HG03159 (cell line): ENCODE measurements at regions not wholly inside any gene's neighbourhood (a gene's known extent, or its start where the extent isn't known, plus 50 kb on each side); places are given as distances from the start of the nearest gene placed in this dataset.
"Not testable (repeated sequence)": the region's sequence is repeated elsewhere in the genome, so short reads cannot be mapped to it uniquely, and the experiment has no call there.

ENCODE experiments used
- ATAC-seq: cut with Tn5 transposase; IDR thresholded peaks from one replicate; pipeline ENCODE4 v1.9.1; 2021; ENCODE audit warnings: mild to moderate bottlenecking, moderate library complexity; ENCODE audit not compliant: unreplicated experiment

- ATAC-seq = no peak
Observed at GRCh38 chr20:23299673-23300050, 50.9 kb upstream of the NXT1 start.

GRCh38 chr20:23298926-23299672 lies 51.5 kb upstream of the NXT1 start:
- ATAC-seq = no peak

GRCh38 chr20:23298155-23298554 lies 52.4 kb upstream of the NXT1 start:
- no peak for ATAC-seq

GRCh38 chr20:23296841-23297701 lies 53.5 kb upstream of the NXT1 start:
- no peak for ATAC-seq

GRCh38 chr20:23295934-23296333 lies 54.7 kb upstream of the NXT1 start:
- ATAC-seq = no peak

- ATAC-seq = no peak
Observed at GRCh38 chr20:23294671-23295070, 55.9 kb upstream of the NXT1 start.

GRCh38 chr20:23294166-23294565 lies 56.4 kb upstream of the NXT1 start:
- no peak for ATAC-seq

- ATAC-seq = no peak
Observed at GRCh38 chr20:23293689-23294088, 56.9 kb upstream of the NXT1 start.

- not testable (repeated sequence) for ATAC-seq
Observed at GRCh38 chr20:23292311-23292710, 58.3 kb upstream of the NXT1 start.

- no peak for ATAC-seq
Observed at GRCh38 chr20:23291575-23292240, 58.9 kb upstream of the NXT1 start.

GRCh38 chr20:23290761-23291574 lies 59.6 kb upstream of the NXT1 start:
- no peak for ATAC-seq

GRCh38 chr20:23289724-23290395 lies 60.7 kb upstream of the NXT1 start:
- no peak for ATAC-seq

GRCh38 chr20:23289249-23289648 lies 61.3 kb upstream of the NXT1 start:
- no peak for ATAC-seq

GRCh38 chr20:23287354-23288190 lies 63.0 kb upstream of the NXT1 start:
- ATAC-seq = no peak

GRCh38 chr20:23286346-23286745 lies 64.2 kb upstream of the NXT1 start:
- ATAC-seq = no peak

- ATAC-seq = no peak
Observed at GRCh38 chr20:23285536-23285935, 65.1 kb upstream of the NXT1 start.

GRCh38 chr20:23284009-23284408 lies 66.6 kb upstream of the NXT1 start:
- ATAC-seq = no peak

GRCh38 chr20:23283096-23283850 lies 67.3 kb upstream of the NXT1 start:
- ATAC-seq = no peak

GRCh38 chr20:23282546-23282945 lies 68.0 kb upstream of the NXT1 start:
- no peak for ATAC-seq
